ENCODE measurements at regions not wholly inside any gene's neighbourhood (a gene's known extent, or its start where the extent isn't known, plus 50 kb on each side); places are given as distances from the start of the nearest gene placed in this dataset.

DNA sequence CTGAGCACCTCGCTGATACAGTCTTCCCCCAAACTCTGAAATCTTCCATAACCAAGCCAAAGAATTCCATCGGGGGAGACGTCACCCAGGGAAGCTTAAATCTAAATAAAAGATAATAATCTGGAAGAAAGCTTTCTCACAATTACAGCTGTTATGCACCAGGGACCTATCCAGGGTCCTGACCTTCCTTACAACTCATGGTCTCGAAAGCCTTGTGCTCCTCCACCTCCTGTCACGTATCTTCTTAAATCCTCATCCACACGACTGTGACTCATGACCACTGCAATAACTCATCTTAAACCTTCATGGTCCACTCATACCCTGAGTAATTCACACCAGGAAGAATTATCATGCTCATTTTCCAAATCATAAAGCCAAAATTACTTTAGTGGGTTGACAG lies 166.8 kb upstream of the FRG1 start:
- no peak overlapping the region for H3K27ac ChIP-seq
- DNase-seq (ENCODE audit: low spot score in 2 of 2), result no peak
- no peaks in the 10 kb centered on the region for H3K9me3 ChIP-seq
- no peak overlapping the region for H3K4me3 ChIP-seq
- no peaks in the 10 kb centered on the region for H3K27me3 ChIP-seq
- 32% methylated on average over 6 of the region's 6 CpGs for WGBS
- no peaks in the 10 kb centered on the region for H3K36me3 ChIP-seq
- TF ChIP-seq CTCF (IDR thresholded peaks at IDR 0.05) (no peak), EP300 (IDR thresholded peaks at IDR 0.05) (no peak), POLR2AphosphoS5 (IDR thresholded peaks at IDR 0.05) (no peak), POLR2A (IDR thresholded peaks at IDR 0.05) (no peak)
- no peaks in the 10 kb centered on the region for H3K4me1 ChIP-seq

- DNase-seq (ENCODE audit: low spot score in 2 of 2), result no peak
- WGBS, result 72% methylated on average over 7 of the region's 7 CpGs
- no peak overlapping the region for H3K27ac ChIP-seq
- no peaks in the 10 kb centered on the region for H3K36me3 ChIP-seq
- no peaks in the 10 kb centered on the region for H3K4me1 ChIP-seq
- H3K4me3 ChIP-seq, result no peak overlapping the region
- TF ChIP-seq CTCF (IDR thresholded peaks at IDR 0.05), result no peak
- TF ChIP-seq POLR2A (IDR thresholded peaks at IDR 0.05), result no peak
- no peak for TF ChIP-seq EP300 (IDR thresholded peaks at IDR 0.05)
- TF ChIP-seq POLR2AphosphoS5 (IDR thresholded peaks at IDR 0.05), result no peak
- no peaks in the 10 kb centered on the region for H3K9me3 ChIP-seq
- no peaks in the 10 kb centered on the region for H3K27me3 ChIP-seq
Measured at GRCh38 chr4:189779281-189779980, 161.2 kb upstream of the FRG1 start.

GRCh38 chr4:189780391-189780790 lies 160.3 kb upstream of the FRG1 start:
- H3K4me1 ChIP-seq, result no peaks in the 10 kb centered on the region
- DNase-seq (ENCODE audit: low spot score in 2 of 2), result no peak

GRCh38 chr4:189784651-189785050 lies 156.0 kb upstream of the FRG1 start:
- TF ChIP-seq EP300 (IDR thresholded peaks at IDR 0.05), result no peak
- no peak for TF ChIP-seq CTCF (IDR thresholded peaks at IDR 0.05)
- no peak for DNase-seq (ENCODE audit: low spot score in 2 of 2)

More at GRCh38 chr4:189780391-189780790, 160.3 kb upstream of the FRG1 start:
- no peak overlapping the region for H3K4me3 ChIP-seq
- H3K36me3 ChIP-seq, result no peaks in the 10 kb centered on the region
- WGBS, result 43% methylated on average over 5 of the region's 5 CpGs
- TF ChIP-seq EP300 (IDR thresholded peaks at IDR 0.05), result no peak
- H3K27me3 ChIP-seq, result no peaks in the 10 kb centered on the region
- no peak overlapping the region for H3K27ac ChIP-seq
- no peaks in the 10 kb centered on the region for H3K9me3 ChIP-seq

GRCh38 chr4:189785257-189785656 lies 155.4 kb upstream of the FRG1 start:
- Histone ChIP-seq H3K27ac (no peak overlapping the region), H3K4me3 (no peak overlapping the region), H3K27me3 (no peaks in the 10 kb centered on the region), H3K36me3 (no peaks in the 10 kb centered on the region), H3K9me3 (no peaks in the 10 kb centered on the region), H3K4me1 (no peaks in the 10 kb centered on the region)
- 50% methylated on average over 5 of the region's 5 CpGs for WGBS
- DNase-seq (ENCODE audit: low spot score in 2 of 2), result no peak
- no peak for TF ChIP-seq CTCF (IDR thresholded peaks at IDR 0.05)
- TF ChIP-seq POLR2AphosphoS5 (IDR thresholded peaks at IDR 0.05), result no peak
- TF ChIP-seq EP300 (IDR thresholded peaks at IDR 0.05), result no peak
- no peak for TF ChIP-seq POLR2A (IDR thresholded peaks at IDR 0.05)

More at GRCh38 chr4:189784651-189785050, 156.0 kb upstream of the FRG1 start:
- Histone ChIP-seq H3K9me3 (no peaks in the 10 kb centered on the region), H3K4me1 (no peaks in the 10 kb centered on the region), H3K36me3 (no peaks in the 10 kb centered on the region), H3K4me3 (no peak overlapping the region), H3K27ac (no peak overlapping the region), H3K27me3 (no peaks in the 10 kb centered on the region)

- Histone ChIP-seq H3K27me3 (no peaks in the 10 kb centered on the region), H3K4me3 (no peak overlapping the region), H3K9me3 (no peaks in the 10 kb centered on the region), H3K36me3 (no peaks in the 10 kb centered on the region), H3K27ac (no peak overlapping the region), H3K4me1 (no peaks in the 10 kb centered on the region)
- TF ChIP-seq EP300 (IDR thresholded peaks at IDR 0.05) (no peak), POLR2AphosphoS5 (IDR thresholded peaks at IDR 0.05) (no peak), POLR2A (IDR thresholded peaks at IDR 0.05) (no peak), CTCF (IDR thresholded peaks at IDR 0.05) (no peak)
- DNase-seq (ENCODE audit: low spot score in 2 of 2), result no peak
- 80% methylated on average over 5 of the region's 5 CpGs for WGBS
Measured at GRCh38 chr4:189786447-189786846, 154.2 kb upstream of the FRG1 start.
